ENCODE measurements at regions not wholly inside any gene's neighbourhood (a gene's known extent, or its start where the extent isn't known, plus 50 kb on each side); places are given as distances from the start of the nearest gene placed in this dataset.

- no peak for TF ChIP-seq EZH2phosphoT487 (IDR thresholded peaks at IDR 0.05)
- TF ChIP-seq CTCF (IDR thresholded peaks at IDR 0.05) = no peak
Observed at GRCh38 chr2:239558661-239559060, 157.8 kb upstream of the HDAC4 start.

Data from neural progenitor cell (in vitro differentiated cells).